Tibial nerve (tissue), 4 donors: ENCODE measurements at regions not wholly inside any gene's neighbourhood (a gene's known extent, or its start where the extent isn't known, plus 50 kb on each side); places are given as distances from the start of the nearest gene placed in this dataset.

Source experiments
- DNase-seq, 2 donors: peaks; one replicate each; pipeline ENCODE4 v3.0.0-alpha.2; 2019; ENCODE audit warnings: low spot score in 2 of 2
- H3K27ac ChIP-seq, 4 donors: fragments of 200-600 bp; sonication (generic) in 3 of 4; one replicate each; pipeline ENCODE4 v1.5.1; 2017 to 2019; ENCODE audit warnings: mild to moderate bottlenecking in 1 of 4
- H3K27me3 ChIP-seq, 2 donors: fragments of 200-600 bp; sonication (generic) in 1 of 2; one replicate each; pipeline versions ENCODE4 v1.5.1 to v1.6.0; 2017 to 2019
- H3K36me3 ChIP-seq, 3 donors: fragments of 200-600 bp; sonication (generic); one replicate each; pipeline ENCODE4 v1.5.1; 2018 to 2019
- H3K4me1 ChIP-seq, 4 donors: fragments of 200-600 bp; sonication (generic) in 3 of 4; one replicate each; pipeline ENCODE4 v1.5.1; 2017 to 2019
- H3K4me3 ChIP-seq, 4 donors: fragments of 200-600 bp; sonication (generic) in 3 of 4; one replicate each; pipeline ENCODE4 v1.5.1; 2017 to 2019; ENCODE audit warnings: mild to moderate bottlenecking in 1 of 4, moderate library complexity in 1 of 4
- H3K9me3 ChIP-seq, 4 donors: fragments of 200-600 bp; sonication (generic) in 3 of 4; one replicate each; pipeline ENCODE4 v1.5.1; 2017 to 2019
- CTCF ChIP-seq, 5 experiments: fragments of 200-600 bp in 3 of 5; fragments of 450-650 bp in 2 of 5; sonication (generic) in 3 of 5; IDR thresholded peaks; one replicate each; pipeline ENCODE4 v1.5.1; 2016 to 2019; ENCODE audit warnings: antibody characterized with exemption in 5 of 5, mild to moderate bottlenecking in 3 of 5, moderate library complexity in 2 of 5
- EP300 ChIP-seq, 2 donors: sonication (generic); formaldehyde crosslinking; IDR thresholded peaks; one replicate each; pipeline ENCODE4 v1.6.1; 2017; ENCODE audit warnings: antibody characterized with exemption in 2 of 2, mild to moderate bottlenecking in 1 of 2
- POLR2A ChIP-seq, 2 donors: fragments of 450-650 bp; IDR thresholded peaks; one replicate each; pipeline ENCODE4 v1.6.1; 2017; ENCODE audit warnings: antibody characterized with exemption in 2 of 2, mild to moderate bottlenecking in 2 of 2, moderate library complexity in 2 of 2
- WGBS, 2 donors: methylation state at CpG; one replicate each; pipeline ENCODE4 v1.1.5; 2018; 5-methylcytosine and 5-hydroxymethylcytosine counted together

DNA sequence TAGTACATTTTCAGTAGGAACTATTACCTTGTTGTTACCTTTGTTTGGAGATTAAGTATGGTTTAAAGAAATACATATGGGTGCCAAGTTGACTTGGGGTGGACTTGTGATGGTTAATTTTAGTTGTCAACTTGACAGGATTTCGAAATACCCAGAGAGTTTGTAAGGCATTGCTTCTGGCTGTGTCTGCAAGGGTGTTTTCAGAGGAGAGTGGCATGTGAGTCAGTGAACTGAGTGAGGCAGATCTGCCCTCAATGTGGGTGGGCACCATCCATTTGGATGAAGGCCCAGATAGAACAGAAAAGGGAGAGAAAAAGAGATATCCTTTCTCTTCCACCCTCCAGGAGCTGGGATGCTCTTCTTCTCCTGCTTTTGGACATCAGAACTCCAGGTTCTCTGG, 315.5 kb downstream of the GPATCH2 start:
- H3K27me3 ChIP-seq: no peaks in the 10 kb centered on the region
- no peaks in the 10 kb centered on the region for H3K9me3 ChIP-seq
- H3K36me3 ChIP-seq: no peaks in the 10 kb centered on the region
- 39 to 53% methylated on average over 1 of the region's 1 CpG for WGBS, 2 donors
- no peak overlapping the region for H3K4me3 ChIP-seq
- TF ChIP-seq POLR2A (IDR thresholded peaks at IDR 0.05): no peak
- TF ChIP-seq CTCF (IDR thresholded peaks at IDR 0.05): no peak
- no peak for TF ChIP-seq EP300 (IDR thresholded peaks at IDR 0.05)
- H3K4me1 ChIP-seq: no peaks in the 10 kb centered on the region
- DNase-seq: no peak
- no peak overlapping the region for H3K27ac ChIP-seq

GRCh38 chr1:217313096-217313495, 317.8 kb downstream of the GPATCH2 start:
- H3K4me3 ChIP-seq: no peak overlapping the region
- H3K9me3 ChIP-seq: no peaks in the 10 kb centered on the region
- no peaks in the 10 kb centered on the region for H3K27me3 ChIP-seq
- no peaks in the 10 kb centered on the region for H3K36me3 ChIP-seq
- WGBS, 2 donors: 83 to 88% methylated on average over 5 of the region's 5 CpGs
- no peak for DNase-seq
- TF ChIP-seq POLR2A (IDR thresholded peaks at IDR 0.05) (no peak), EP300 (IDR thresholded peaks at IDR 0.05) (no peak), CTCF (IDR thresholded peaks at IDR 0.05) (no peak)
- H3K27ac ChIP-seq: no peak overlapping the region
- no peaks in the 10 kb centered on the region for H3K4me1 ChIP-seq

- no peak overlapping the region for H3K27ac ChIP-seq
- 50 to 58% methylated on average over 1 of the region's 1 CpG for WGBS, 2 donors
- no peaks in the 10 kb centered on the region for H3K36me3 ChIP-seq
- H3K9me3 ChIP-seq: no peaks in the 10 kb centered on the region
- H3K4me3 ChIP-seq: no peak overlapping the region
- no peaks in the 10 kb centered on the region for H3K4me1 ChIP-seq
- DNase-seq: no peak
- TF ChIP-seq POLR2A (IDR thresholded peaks at IDR 0.05) (no peak), CTCF (IDR thresholded peaks at IDR 0.05) (no peak), EP300 (IDR thresholded peaks at IDR 0.05) (no peak)
- H3K27me3 ChIP-seq: no peaks in the 10 kb centered on the region
These were observed 319.1 kb downstream of the GPATCH2 start for GRCh38 chr1:217311766-217312165.

DNA sequence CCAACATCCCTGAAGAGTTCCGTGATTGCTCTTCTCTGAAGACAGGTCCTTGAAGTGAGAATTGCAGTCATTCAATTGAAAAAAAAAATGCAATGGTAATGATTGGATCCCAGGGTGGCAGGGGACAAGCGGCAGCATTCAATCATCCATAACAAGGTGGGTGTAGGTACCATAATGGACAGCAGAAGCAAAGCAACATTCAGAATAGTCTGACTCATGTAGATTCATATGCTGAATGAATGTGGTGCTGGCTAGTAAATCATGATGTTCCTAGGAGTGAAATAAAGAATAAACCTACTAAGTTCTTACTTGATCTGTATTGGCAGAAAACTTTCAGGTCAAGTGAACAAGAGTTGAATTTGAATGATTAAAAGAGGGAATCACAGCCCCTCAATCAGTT, 319.6 kb downstream of the GPATCH2 start:
- no peak overlapping the region for H3K27ac ChIP-seq
- H3K36me3 ChIP-seq: no peaks in the 10 kb centered on the region

DNA sequence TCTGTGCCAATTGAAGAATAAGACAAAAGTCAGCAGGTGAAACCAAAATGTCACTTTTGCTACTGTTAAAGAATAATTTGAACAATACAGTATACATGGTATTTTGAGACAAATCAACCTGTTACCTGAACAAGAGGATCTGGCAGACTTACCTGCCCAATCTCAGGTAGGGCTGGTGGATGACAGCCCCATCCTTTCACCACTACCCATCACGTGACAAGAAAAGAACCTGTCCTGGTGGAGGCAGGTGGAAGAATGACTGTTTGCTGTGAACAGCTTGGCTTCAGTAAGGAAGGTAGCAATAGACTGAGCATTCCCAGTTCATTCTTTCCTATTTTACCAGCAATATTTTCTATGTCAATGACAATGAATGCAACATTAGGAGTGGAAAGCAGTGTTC, 349.6 kb downstream of the GPATCH2 start:
- Histone ChIP-seq H3K36me3 (no peaks in the 10 kb centered on the region), H3K27ac (no peak overlapping the region), H3K9me3 (no peaks in the 10 kb centered on the region), H3K4me3 (no peak overlapping the region), H3K27me3 (no peaks in the 10 kb centered on the region), H3K4me1 (no peaks in the 10 kb centered on the region)
- 77 to 81% methylated on average over 1 of the region's 1 CpG for WGBS, 2 donors
- TF ChIP-seq EP300 (IDR thresholded peaks at IDR 0.05) (no peak), POLR2A (IDR thresholded peaks at IDR 0.05) (no peak), CTCF (IDR thresholded peaks at IDR 0.05) (no peak)
- DNase-seq: no peak

More for the DNA sequence above, 319.6 kb downstream of the GPATCH2 start:
- Histone ChIP-seq H3K27me3 (no peaks in the 10 kb centered on the region), H3K4me3 (no peak overlapping the region), H3K9me3 (no peaks in the 10 kb centered on the region), H3K4me1 (no peaks in the 10 kb centered on the region)
- no peak for DNase-seq
- no peak for TF ChIP-seq POLR2A (IDR thresholded peaks at IDR 0.05)
- TF ChIP-seq CTCF (IDR thresholded peaks at IDR 0.05): no peak
- TF ChIP-seq EP300 (IDR thresholded peaks at IDR 0.05): no peak
- WGBS, 2 donors: 93 to 94% methylated on average over 2 of the region's 2 CpGs
